Left hindlimb (tissue), 1 donor: ENCODE measurements at regions not wholly inside any gene's neighbourhood (a gene's known extent, or its start where the extent isn't known, plus 50 kb on each side); places are given as distances from the start of the nearest gene placed in this dataset.
"Not testable (repeated sequence)": the region's sequence is repeated elsewhere in the genome, so short reads cannot be mapped to it uniquely, and the experiment has no call there.

Experiments used
- DNase-seq: peaks from one replicate; pipeline ENCODE4 v3.0.0-alpha.2; 2018

DNA sequence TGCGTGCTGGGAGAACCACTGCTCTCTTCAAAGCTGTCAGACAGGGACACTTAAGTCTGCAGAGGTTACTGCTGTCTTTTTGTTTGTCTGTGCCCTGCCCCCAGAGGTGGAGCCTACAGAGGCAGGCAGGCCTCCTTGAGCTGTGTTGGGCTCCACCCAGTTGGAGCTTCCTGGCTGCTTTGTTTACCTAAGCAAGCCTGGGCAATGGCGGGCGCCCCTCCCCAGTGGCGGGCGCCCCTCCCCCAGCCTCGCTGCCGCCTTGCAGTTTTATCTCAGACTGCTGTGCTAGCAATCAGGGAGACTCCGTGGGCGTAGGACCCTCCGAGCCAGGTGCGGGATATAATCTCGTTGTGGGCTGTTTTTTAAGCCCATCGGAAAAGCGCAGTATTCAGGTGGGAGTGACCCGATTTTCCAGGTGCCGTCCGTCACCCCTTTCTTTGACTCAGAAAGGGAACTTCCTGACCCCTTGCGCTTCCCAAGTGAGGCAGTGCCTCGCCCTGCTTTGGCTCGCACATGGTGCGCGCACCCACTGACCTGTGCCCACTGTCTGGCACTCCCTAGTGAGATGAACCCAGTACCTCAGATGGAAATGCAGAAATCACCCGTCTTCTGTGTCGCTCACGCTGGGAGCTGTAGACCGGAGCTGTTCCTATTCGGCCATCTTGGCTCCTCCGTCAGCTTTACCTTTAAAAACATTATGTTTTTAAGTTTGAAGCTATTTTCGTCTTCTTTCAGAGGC, 954.6 kb upstream of the COX7C start:
- not testable (repeated sequence) for DNase-seq

DNA sequence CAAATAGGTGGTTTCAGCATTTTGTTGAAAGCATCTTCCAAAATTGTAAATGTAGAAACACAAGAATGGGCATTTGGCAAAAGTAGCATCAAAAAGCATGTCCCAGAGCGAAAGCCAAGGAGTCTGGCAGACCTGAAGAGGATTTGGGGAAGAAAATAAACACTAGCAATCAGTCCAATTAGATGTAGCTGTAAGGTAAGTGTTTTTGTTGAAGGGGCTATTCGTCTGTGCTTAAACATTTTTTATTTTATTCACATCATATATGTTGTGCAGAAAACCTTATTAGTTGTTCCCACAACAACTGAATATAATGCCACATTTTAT, 954.1 kb upstream of the COX7C start:
- DNase-seq, result no peak

DNA sequence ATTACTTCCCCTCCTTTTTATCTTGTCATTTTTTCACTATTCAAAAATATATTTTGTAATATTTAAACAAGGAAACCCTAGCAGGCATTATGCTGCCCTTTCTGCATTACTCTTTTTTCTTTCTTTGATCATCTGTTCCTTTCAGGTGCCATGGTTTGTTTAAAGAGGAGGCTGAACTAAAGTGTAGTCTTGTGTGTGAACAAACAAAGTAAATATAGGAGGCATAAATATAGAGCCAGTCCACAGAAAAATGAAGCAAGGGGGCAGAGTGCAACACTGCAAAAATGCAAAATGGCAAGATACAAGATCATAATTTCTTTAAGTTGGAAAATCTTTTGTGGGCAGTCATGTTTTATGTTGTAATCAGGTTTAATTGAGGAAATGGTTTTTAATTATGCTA, 947.3 kb upstream of the COX7C start:
- no peak for DNase-seq

DNA sequence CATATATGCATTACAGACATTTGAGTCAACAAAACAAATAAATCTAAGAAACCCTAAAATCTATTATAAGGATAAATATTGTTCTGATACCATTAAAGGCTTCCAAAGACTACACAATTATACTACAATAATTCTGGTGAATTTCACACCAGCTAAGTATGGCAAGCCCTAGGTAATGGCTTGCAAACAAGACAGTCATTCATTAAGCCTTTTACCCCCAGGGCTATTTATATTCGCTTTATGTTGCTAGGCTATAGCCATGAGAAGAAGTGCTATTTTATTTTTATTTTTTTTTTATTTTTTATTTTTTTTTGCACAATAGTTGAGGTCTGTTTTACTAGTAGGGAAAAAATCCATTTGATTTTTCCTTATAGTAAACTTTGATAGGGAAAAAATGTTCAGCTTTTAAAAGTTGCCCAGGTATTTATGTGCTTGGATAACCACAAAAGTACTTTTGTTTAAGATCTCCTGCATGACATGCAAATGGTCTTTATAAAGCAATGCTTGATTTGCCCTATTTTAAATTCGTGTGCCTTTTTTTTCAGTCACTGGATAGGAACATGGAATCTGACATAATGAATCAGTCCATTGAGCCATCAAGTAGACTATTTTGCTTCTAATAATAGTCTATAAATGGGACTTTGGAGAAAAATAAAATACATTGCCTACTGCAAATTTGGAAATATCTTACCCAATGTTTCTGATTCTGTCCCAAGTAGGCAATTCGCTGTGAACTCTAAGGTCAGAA, 946.3 kb upstream of the COX7C start:
- no peak for DNase-seq

DNA sequence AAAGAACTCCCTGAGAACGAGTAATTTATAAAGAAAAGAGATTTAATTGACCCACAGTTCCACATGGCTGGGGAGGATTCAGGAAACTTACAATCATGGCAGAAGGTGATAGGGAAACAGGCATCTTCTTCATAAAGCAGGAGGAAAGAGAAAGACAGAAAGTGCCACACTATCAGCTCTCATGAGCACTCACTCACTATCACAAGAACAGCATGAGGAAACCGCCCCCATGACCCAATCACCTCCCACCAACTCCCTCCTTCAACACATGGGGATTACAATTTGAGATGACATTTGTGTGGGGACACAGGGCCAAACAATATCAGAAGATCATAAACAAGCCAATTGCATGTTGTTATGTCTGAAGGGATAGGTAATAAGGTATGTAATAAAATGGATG, 935.9 kb upstream of the COX7C start:
- DNase-seq, result no peak

DNA sequence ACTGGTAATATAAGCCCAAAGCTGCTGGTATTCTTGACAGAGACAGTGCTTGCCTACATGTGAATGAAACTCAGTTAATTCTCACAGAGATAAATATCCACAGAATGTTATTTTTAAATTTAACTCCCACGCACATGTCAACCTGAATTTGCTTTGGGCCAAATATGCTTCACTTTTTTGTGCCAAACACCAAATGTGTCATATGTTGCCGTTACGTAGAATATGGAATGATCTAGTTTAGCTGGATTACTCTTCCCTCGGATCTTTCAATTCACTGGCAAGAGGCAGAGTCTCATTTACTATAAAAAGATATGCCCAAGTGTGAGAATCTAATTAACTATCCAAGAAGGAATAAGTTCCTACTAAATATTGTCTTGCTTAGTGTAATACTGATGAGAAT, 933.4 kb upstream of the COX7C start:
- DNase-seq, result no peak

DNA sequence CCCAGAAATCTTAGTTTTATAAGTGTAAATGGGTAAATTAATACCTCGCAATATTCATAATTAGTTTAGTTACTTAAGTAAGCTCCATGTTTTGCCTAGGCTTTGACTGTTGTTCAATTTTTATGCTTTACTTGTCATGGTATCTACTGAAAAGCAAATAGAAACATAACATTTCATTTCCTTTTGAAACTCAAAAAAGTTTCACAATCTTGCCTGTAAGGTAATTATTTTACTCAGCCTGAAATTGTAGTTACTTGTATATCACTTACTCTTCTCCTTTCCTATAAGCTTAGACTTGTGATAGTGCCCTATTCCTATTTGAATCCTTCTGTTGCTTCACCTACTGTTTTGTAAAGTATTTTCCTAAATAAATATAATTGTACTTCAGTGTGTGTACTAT, 914.4 kb upstream of the COX7C start:
- no peak for DNase-seq

DNA sequence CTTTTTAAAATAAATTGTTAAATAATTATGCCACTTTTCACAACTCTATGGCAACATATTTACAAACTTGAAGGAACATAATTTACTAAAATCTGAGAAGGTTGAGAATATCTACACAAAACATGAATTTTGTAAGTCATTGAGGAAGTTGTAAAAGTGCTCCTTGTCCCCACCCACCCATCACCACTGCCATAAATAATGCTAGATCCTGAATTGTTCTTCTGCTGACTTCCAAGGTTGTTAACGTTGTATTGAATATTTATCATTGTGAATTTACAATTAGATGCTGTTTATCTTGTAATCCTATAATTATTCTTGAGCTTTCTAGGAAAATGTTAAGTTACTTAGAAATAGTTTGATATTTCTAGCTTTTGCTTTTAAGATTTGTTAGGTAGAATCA, 908.0 kb upstream of the COX7C start:
- DNase-seq, result no peak

DNA sequence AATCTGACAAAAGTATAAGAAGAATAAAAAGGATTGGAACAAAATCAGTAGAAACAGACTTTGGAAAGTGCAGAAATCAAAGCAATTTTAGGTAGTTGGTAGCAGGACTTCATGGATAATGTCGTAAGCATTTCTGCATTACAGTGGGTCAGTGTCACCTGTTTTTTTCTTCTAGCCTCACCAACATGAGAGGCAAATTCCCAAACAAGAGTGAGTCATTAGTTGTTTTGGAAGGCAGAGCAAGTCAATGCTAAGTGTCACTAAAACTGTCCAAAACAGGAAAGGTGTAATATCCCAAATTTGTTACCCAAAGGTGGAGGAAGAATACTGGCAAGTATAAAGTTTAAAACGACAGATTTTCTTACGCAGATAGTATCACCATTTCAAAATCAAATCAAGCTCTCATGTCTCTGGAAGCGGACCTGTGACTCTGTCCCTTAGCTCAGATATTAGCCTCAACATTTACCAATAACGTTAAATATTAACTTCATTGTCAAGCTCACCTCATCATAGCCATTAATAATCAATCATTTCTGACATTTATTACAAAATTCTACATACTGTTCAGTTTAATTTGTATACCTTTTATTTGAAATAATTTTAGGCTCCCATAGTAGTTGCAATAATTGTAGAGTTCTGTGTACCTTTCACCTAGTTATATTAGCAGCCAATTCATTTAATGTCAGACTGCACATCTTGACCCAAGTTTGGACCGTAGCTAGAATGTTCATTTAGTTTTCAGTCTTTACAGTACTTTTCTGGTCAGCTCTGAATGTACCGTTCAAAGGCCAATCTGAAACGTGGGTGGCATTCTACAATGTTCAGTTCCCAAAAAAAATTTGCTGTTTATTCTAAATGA, 901.2 kb upstream of the COX7C start:
- DNase-seq, result no peak

DNA sequence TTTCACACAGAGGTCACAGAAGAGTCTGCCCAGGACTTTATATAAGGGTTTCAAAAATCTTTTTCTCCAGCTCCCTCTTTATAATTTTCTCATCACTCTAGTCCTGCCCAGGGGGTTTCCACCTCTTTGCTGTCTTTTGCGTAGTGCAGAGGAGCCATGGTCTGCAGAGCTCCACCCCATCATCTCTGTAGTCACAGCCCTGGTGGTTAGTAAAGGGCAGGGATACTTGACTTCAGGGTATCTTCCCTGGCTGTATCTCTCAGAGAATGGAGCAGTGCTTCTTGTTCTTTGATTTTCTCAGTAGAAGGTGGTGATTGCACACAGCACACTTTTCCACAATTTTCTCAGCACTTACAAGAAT, 900.6 kb upstream of the COX7C start:
- no peak for DNase-seq

DNA sequence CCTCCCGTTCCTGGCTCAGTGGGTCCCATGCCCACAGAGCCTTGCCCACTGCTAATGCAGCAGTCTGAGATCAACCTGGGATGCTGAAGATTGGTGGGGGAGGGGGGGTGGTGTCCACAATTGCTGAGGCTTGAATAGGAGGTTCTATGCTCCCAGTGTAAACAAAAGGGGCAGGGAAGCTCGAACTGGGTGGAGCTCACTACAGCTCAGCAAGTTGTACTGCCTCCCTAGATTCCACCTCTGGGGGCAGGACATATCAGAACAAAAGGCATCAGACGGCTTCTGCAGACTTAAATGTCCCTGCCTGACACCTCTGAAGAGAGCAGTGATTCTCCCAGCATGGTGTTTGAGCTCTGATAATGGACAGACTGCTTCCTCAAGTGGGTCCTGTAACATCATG, 885.6 kb upstream of the COX7C start:
- DNase-seq, result no peak

DNA sequence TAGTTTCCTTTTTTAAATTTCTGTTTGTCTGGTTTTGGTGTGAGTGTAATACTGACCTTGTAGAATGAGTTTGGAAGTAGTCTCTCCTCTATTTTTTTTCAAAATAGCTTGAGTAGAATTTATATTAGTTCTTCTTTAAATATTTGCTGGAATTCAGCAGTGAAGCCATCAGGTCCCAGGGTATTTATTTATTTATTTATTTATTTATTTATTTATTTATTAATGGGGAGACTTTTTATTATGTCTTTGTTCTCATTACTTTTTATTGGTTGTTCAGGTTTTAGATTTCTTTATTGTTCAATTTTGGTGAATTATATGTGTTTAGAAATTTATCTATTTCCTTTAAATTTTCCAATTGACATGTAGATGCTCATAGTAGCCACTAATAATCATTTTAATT, 875.8 kb upstream of the COX7C start:
- no peak for DNase-seq

DNA sequence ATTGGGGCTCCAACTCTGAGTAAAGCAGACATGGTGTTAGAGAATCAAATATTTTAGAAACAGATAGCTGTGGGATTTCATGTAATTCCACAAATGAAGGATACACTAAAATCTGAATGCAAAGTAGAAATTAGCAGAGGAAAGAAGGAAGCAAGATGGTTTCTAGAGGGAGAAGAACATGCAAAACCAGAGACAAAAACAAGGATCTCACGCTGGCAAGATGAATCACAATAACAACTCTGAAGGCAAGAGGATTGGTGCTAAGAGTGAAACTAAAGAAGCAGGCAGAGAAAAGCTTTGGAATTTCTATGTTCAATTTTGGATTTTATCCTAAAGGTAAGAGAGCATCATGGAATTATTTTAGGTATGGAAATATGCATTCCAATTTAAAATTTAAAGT, 857.2 kb upstream of the COX7C start:
- DNase-seq, result no peak

DNA sequence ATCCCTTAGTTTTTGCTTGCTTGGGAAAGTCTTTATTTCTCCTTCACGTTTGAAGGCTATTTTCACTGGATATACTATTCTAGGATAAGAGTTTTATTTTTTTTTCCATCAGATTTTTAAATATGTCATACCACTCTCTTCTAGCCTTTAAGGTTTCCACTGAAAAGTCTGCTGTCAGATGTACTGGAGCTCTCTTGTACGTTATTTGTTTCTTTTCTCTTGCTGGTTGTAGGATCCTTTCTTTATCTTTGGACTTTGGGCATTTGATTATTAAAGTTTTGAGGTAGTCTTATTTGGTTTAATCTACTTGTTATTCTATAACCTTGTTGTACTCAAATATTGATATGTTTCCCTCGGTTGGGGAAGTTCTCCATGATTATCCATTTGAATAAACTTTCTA, 848.4 kb upstream of the COX7C start:
- DNase-seq, result no peak

DNA sequence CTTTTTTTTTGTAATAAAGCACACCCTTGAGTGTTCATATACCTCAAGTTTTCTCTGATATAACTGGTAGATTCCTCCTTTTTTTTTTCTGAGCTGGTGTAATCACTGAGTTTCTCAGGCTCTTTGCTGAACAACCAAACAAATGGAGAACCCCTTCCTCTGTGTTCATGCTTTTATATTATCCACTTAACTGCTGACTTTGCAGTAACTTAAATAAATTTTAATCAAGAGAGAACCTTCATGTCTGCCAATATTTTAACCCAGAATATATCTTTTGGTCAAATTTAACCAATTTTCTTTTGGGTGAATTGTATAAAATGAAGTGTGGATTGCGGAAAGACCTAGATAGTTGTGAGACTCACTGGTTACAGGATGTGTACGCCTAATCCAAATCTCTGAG, 833.0 kb upstream of the COX7C start:
- no peak for DNase-seq

DNA sequence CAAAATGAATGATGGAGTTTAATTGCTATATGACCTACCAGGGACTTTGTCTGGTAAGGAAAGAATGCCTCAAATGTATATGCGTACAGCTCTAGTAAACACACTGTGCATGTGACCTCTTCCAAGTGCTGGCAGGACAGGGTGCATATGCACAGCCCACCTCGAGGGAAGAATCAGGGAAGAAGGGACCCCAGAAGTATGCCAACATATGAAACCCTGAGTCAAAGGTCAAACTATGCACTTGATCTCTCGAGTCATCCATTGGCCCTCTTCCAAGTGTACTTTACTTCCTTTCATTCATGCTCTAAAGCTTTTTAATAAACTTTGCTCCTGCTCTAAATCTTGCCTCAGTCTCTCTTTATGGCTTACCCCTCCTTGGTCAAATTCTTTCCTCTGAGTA, 804.6 kb upstream of the COX7C start:
- DNase-seq, result no peak

DNA sequence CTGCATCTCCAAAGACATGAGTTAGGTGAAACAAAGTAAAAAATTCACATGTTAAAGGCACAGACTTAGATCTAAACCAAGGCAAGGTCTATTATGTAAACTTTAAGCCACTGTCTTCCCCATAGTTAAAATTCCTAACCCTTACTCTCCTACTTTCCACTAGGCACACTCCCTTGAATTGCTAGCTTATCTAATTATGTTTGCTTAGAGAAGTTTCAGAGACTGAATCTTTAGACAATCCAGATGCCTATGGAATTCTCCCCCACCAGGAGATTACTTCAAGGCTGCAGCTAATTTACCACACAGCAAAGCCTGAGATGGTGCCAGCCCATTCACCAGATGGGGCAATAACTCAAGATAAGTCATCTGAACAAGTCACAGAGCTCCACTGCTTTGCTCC, 803.1 kb upstream of the COX7C start:
- DNase-seq, result no peak

DNA sequence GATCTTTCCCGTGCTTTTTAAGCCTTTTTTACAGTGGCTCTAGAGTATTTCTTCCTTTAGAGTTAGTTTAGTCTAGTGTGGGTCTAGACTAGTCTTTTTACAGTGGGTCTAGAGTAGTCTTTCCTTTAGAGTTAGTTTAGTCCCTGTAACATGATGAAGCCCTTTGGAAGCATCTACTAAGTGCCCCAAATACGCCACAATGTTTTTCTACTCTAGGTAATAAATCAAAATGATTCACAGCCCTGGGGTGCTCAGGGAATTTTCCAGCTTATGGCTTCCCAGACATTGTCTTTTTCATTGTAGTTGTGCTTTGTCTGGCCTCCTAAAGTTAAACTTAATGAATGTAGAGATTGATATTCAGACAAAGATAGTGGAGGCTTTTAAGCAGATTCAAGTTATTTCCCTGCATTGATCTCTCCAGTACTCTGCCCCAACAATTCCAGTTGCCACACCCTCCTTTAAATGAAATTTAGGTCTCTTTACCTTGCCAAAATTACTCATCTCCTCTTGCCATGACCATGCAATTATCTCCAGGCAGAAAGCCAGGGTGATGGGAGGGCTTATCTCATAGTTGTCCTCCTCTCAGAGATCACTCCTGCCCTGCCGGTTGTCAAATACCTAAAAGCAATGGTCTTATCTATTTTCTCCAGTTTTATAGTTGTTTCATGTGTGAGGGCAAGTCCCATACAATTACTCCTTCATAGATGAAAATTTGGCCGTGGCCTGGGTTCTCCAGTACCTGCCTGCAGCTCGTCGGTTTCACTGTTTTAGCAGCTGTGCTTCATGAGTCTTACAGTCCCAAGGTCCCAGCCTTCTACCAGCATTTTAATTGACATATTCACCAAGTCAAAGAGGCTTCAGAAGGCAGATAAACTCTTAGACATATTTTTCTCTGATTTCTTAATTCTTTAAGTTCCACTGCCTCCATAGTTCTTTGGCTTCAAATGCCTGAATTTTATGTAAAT, 794.0 kb upstream of the COX7C start:
- DNase-seq, result no peak

DNA sequence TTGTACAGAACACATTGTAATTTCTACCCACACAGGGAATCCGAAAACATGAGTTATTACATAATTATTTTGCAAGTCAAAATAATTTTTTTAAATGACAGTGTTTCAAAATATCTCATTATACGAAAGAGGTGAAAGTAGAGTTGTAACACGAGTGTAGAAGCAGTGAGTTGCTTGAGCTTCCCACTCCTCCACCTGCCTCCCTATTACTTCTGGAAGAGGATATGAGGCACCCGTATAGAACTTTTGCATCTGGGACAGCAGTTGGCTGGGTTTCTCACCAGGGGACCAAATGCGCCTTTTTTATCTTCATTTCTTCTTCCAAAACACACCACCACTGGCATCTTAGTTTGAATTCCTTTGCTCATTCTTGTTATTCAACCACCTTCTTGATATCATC, 779.0 kb upstream of the COX7C start:
- DNase-seq, result no peak

DNA sequence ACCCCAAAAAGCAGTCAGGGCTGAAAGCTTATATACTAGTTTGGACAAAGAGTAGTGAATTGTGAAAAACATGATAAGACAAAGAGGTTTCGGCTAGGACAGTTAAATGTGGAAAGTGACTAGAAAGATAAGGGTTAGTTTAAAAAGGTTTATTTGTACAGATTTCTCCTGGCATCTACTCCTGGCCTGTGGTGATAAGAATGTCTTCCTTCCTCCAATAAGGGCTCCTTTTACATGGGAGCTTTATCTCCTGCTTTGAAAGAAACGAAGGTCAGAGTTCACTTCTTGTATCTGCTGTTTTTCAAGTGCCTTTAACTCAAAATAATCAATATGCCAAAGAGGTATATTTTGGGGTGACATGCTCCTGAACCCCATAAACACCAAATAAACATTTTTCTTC, 776.1 kb upstream of the COX7C start:
- no peak for DNase-seq

DNA sequence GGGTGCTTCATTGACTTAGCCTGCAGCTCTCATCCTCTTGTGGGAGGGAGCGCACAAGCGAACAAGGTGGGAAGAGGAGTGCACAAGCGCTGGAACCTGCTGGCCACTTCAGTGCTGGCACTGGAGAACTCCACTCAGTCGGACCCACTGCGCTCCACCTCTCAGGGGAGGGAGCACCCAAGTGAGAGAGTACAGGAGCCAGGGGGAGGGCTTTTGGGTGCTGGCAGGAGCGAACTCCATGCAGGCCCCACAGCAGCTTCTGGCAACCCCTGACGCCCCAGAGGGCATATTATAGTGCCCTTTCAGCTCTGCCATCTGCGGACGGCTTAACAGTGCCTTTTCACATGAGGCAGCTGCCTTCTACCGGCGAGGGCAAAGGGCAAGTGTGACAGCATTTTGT, 774.2 kb upstream of the COX7C start:
- no peak for DNase-seq

DNA sequence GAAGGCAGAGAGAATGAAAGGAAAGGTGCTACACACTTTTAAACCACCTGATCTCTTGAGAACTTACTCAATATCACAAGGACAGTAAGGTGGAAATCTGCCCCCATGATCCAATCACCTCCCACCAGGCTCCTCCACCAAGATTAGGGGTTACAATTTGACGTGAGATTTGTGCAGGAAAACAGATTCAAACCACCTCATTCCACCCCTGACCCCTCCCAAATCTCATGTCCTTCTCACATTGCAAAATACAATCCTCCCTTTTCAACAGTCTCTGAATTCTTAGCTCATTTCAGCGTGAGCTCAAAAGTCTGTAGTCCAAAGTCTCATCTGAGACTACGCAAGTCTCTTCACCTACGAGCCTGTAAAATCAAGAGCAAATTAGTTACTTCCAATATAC, 768.3 kb upstream of the COX7C start:
- DNase-seq, result no peak

DNA sequence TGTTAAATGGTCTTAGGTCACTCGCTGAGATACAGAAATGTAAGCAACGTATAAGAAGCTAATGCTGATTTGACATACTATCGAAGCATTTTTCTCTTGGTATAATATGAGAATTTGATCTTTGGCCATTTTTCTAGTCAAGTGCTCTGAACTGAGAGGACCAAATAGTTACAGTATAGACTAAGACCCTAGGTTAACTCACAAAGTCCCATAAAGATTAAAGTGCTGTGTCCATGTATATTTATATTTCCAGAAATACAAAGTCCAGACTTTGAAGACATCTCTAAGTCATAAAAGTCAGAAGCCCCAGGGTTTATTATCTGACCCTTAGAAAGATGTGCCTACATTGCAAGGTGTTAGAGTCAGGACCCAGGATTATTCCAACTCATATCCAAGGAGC, 752.4 kb upstream of the COX7C start:
- no peak for DNase-seq
